DND-41 (cell line): ENCODE measurements at regions not wholly inside any gene's neighbourhood (a gene's known extent, or its start where the extent isn't known, plus 50 kb on each side); places are given as distances from the start of the nearest gene placed in this dataset.
"Not testable (repeated sequence)": the region's sequence is repeated elsewhere in the genome, so short reads cannot be mapped to it uniquely, and the experiment has no call there.

Experiments
- ATAC-seq: fragments of 200-7000 bp; cut with Tn5 transposase; 3 replicates; pipeline ENCODE4 v1.9.1; 2021; ENCODE audit warnings: low read depth; ENCODE audit not compliant: insufficient read depth
- DNase-seq: peaks from one replicate; pipeline ENCODE4 v3.0.0-alpha.2; 2020
- H2AFZ ChIP-seq: 2 replicates; pipeline ENCODE4 v1.6.0; 2012; ENCODE audit warnings: low read depth, low read length
- H3K27ac ChIP-seq: 2 replicates; pipeline ENCODE4 v1.5.1; 2012; ENCODE audit warnings: low read length, inconsistent platforms
- H3K27me3 ChIP-seq: fragments of 200-600 bp; sonication (generic); 2 replicates; pipeline ENCODE4 v1.6.0; 2012; ENCODE audit warnings: low read length, mild to moderate bottlenecking, inconsistent platforms; ENCODE audit not compliant: insufficient read depth, poor library complexity
- H3K36me3 ChIP-seq: 2 replicates; pipeline ENCODE4 v1.5.1; 2012; ENCODE audit warnings: low read length, inconsistent platforms; ENCODE audit not compliant: insufficient read depth
- H3K4me1 ChIP-seq: 2 replicates; pipeline ENCODE4 v1.5.1; 2012; ENCODE audit warnings: mild to moderate bottlenecking, low read length; ENCODE audit not compliant: insufficient read depth
- H3K4me2 ChIP-seq: 2 replicates; pipeline ENCODE4 v1.6.0; 2012; ENCODE audit warnings: mild to moderate bottlenecking, moderate library complexity, low read length, inconsistent platforms; ENCODE audit not compliant: insufficient read depth
- H3K4me3 ChIP-seq, 2 experiments: fragments of 200-600 bp in 1 of 2; shearing (Covaris generic) in 1 of 2; 2 replicates each; pipeline ENCODE4 v1.5.1; 2012 to 2016; ENCODE audit warnings: inconsistent platforms in 2 of 2, low read length in 2 of 2, mild to moderate bottlenecking in 2 of 2, low read depth in 1 of 2, moderate library complexity in 1 of 2
- H3K79me2 ChIP-seq: 2 replicates; pipeline ENCODE4 v1.6.0; 2012; ENCODE audit warnings: low read length, inconsistent platforms; ENCODE audit not compliant: insufficient read depth
- H3K9ac ChIP-seq: 2 replicates; pipeline ENCODE4 v1.6.0; 2012; ENCODE audit warnings: low read depth, mild to moderate bottlenecking, inconsistent platforms, low read length, moderate library complexity
- H3K9me3 ChIP-seq: 2 replicates; pipeline ENCODE4 v1.5.1; 2012; ENCODE audit warnings: low read length, moderate library complexity, mild to moderate bottlenecking, inconsistent platforms; ENCODE audit not compliant: insufficient read depth, severe bottlenecking
- H4K20me1 ChIP-seq: 2 replicates; pipeline ENCODE4 v1.6.0; 2012; ENCODE audit warnings: low read length; ENCODE audit not compliant: insufficient read depth
- CTCF ChIP-seq: IDR thresholded peaks from 2 replicates; pipeline ENCODE4 v1.5.1; 2012; ENCODE audit warnings: borderline replicate concordance, low read length, moderate library complexity, mild to moderate bottlenecking; ENCODE audit not compliant: poor library complexity, severe bottlenecking; ENCODE audit errors: extremely low read depth
- EZH2 ChIP-seq: IDR thresholded peaks from 3 replicates; pipeline ENCODE4 v1.6.1; 2012; ENCODE audit warnings: borderline replicate concordance, low read depth, mild to moderate bottlenecking, moderate library complexity, low read length, inconsistent platforms; ENCODE audit not compliant: severe bottlenecking

- Histone ChIP-seq H3K4me2 (no peak overlapping the region), H3K4me3 (no peak overlapping the region), H3K27me3 (peaks cover 3% of the 10 kb centered on the region), H2AFZ (no peak overlapping the region), H3K79me2 (no peaks in the 10 kb centered on the region), H3K27ac (no peak overlapping the region), H3K9ac (no peak overlapping the region), H3K9me3 (no peaks in the 10 kb centered on the region), H3K4me1 (no peaks in the 10 kb centered on the region), H4K20me1 (no peaks in the 10 kb centered on the region), H3K36me3 (no peaks in the 10 kb centered on the region)
- no peak for DNase-seq
- no peak for ATAC-seq
- TF ChIP-seq CTCF (no peak), EZH2 (no peak)
Observed at GRCh38 chr10:93223336-93223735, 149.6 kb downstream of the CYP26A1 start.

GRCh38 chr10:93224005-93224779 is 150.5 kb downstream of the CYP26A1 start:
- no peak for ATAC-seq
- Histone ChIP-seq H3K27me3 (peaks cover 2% of the 10 kb centered on the region), H3K9ac (no peak overlapping the region), H3K36me3 (no peaks in the 10 kb centered on the region), H3K79me2 (no peaks in the 10 kb centered on the region), H3K27ac (no peak overlapping the region), H3K4me1 (no peaks in the 10 kb centered on the region), H2AFZ (no peak overlapping the region), H3K4me2 (no peak overlapping the region), H3K9me3 (no peaks in the 10 kb centered on the region), H4K20me1 (no peaks in the 10 kb centered on the region), H3K4me3 (no peak overlapping the region)
- no peak for DNase-seq
- TF ChIP-seq CTCF (peak; percentile 7), EZH2 (no peak)

- no peak overlapping the region for H3K9ac ChIP-seq
- TF ChIP-seq EZH2 (no peak), CTCF (no peak)
- no peaks in the 10 kb centered on the region for H3K36me3 ChIP-seq
- ATAC-seq, result no peak
- no peaks in the 10 kb centered on the region for H3K79me2 ChIP-seq
- H3K9me3 ChIP-seq, result no peaks in the 10 kb centered on the region
- no peaks in the 10 kb centered on the region for H4K20me1 ChIP-seq
- no peak overlapping the region for H3K4me2 ChIP-seq
- H2AFZ ChIP-seq, result no peak overlapping the region
- H3K27ac ChIP-seq, result no peak overlapping the region
- DNase-seq, result no peak
- H3K4me1 ChIP-seq, result no peaks in the 10 kb centered on the region
- peaks cover 2% of the 10 kb centered on the region for H3K27me3 ChIP-seq
- no peak overlapping the region for H3K4me3 ChIP-seq
Observed at GRCh38 chr10:93225938-93226337, 152.2 kb downstream of the CYP26A1 start.

GRCh38 chr10:93226619-93227018 is 152.9 kb downstream of the CYP26A1 start:
- H3K4me1 ChIP-seq, result no peaks in the 10 kb centered on the region
- no peaks in the 10 kb centered on the region for H3K36me3 ChIP-seq
- no peak overlapping the region for H2AFZ ChIP-seq
- no peak overlapping the region for H3K9ac ChIP-seq
- no peak overlapping the region for H3K4me3 ChIP-seq
- no peaks in the 10 kb centered on the region for H3K79me2 ChIP-seq
- no peak for ATAC-seq
- H3K27ac ChIP-seq, result no peak overlapping the region
- no peaks in the 10 kb centered on the region for H3K9me3 ChIP-seq
- no peaks in the 10 kb centered on the region for H4K20me1 ChIP-seq
- peaks cover 2% of the 10 kb centered on the region for H3K27me3 ChIP-seq
- TF ChIP-seq EZH2 (no peak), CTCF (no peak)
- DNase-seq, result no peak
- no peak overlapping the region for H3K4me2 ChIP-seq

- not testable (repeated sequence) for ATAC-seq, H3K9ac ChIP-seq
Observed at GRCh38 chr10:93230596-93230995, 156.9 kb downstream of the CYP26A1 start.

More at GRCh38 chr10:93230596-93230995, 156.9 kb downstream of the CYP26A1 start:
- not testable (repeated sequence) for H3K79me2 ChIP-seq, H3K4me1 ChIP-seq, H3K27ac ChIP-seq, H3K9me3 ChIP-seq, DNase-seq, H3K27me3 ChIP-seq, H4K20me1 ChIP-seq, H3K4me2 ChIP-seq, H3K36me3 ChIP-seq, H3K4me3 ChIP-seq, H2AFZ ChIP-seq
